Gastrocnemius medialis (tissue), 4 donors: ENCODE measurements at regions not wholly inside any gene's neighbourhood (a gene's known extent, or its start where the extent isn't known, plus 50 kb on each side); places are given as distances from the start of the nearest gene placed in this dataset.

Source experiments
- ATAC-seq, 2 donors: fragments of 150-250 bp; one replicate each; pipeline ENCODE4 v1.9.1; 2016
- DNase-seq, 2 donors: peaks; one replicate each; pipeline ENCODE4 v3.0.0-alpha.2; 2019
- H3K27ac ChIP-seq, 4 donors: fragments of 200-600 bp; sonication (generic); 1 replicate in 1 of 4; 2 replicates in 3 of 4; pipeline ENCODE4 v1.5.1; 2016 to 2018; ENCODE audit warnings: mild to moderate bottlenecking in 2 of 4, moderate library complexity in 1 of 4
- H3K27me3 ChIP-seq, 3 donors: fragments of 200-600 bp; sonication (generic) in 2 of 3; 1 replicate in 1 of 3; 2 replicates in 2 of 3; pipeline versions ENCODE4 v1.5.1 to v1.6.0; 2016 to 2019; ENCODE audit warnings: mild to moderate bottlenecking in 1 of 3, moderate library complexity in 1 of 3
- H3K36me3 ChIP-seq, 2 donors: fragments of 200-600 bp; sonication (generic) in 1 of 2; one replicate each; pipeline ENCODE4 v1.5.1; 2017 to 2018
- H3K4me1 ChIP-seq, 2 donors: fragments of 200-600 bp; sonication (generic) in 1 of 2; one replicate each; pipeline ENCODE4 v1.5.1; 2016 to 2017; ENCODE audit warnings: mild to moderate bottlenecking in 2 of 2
- H3K4me3 ChIP-seq, 4 donors: fragments of 200-600 bp; sonication (generic) in 3 of 4; 1 replicate in 1 of 4; 2 replicates in 3 of 4; pipeline ENCODE4 v1.5.1; 2016 to 2019; ENCODE audit warnings: mild to moderate bottlenecking in 2 of 4
- H3K9me3 ChIP-seq, 3 donors: fragments of 200-600 bp; sonication (generic) in 2 of 3; 1 replicate in 1 of 3; 2 replicates in 2 of 3; pipeline ENCODE4 v1.5.1; 2016 to 2019
- POLR2A ChIP-seq, 2 donors: fragments of 450-650 bp; IDR thresholded peaks; one replicate each; pipeline ENCODE4 v1.6.1; 2017; ENCODE audit warnings: antibody characterized with exemption in 2 of 2, mild to moderate bottlenecking in 2 of 2, moderate library complexity in 2 of 2
- in situ Hi-C, 4 donors: fragments of 200-750 bp; cut with MboI; loops; one replicate each; pipeline versions ENCODE4 v1.15.0 to v1.8.0; 2017; ENCODE audit warnings: low sequenced_read_pairs in 4 of 4
- intact Hi-C: fragments of 100-400 bp; cut with DNase I; formaldehyde crosslinking; loops from one replicate; pipeline ENCODE4 v1.15.1; 2023; ENCODE audit warnings: low total_unique reads
- TF ChIP-seq, protein P1 (sequence below), 5 experiments: fragments of 450-650 bp in 3 of 5; fragments of 200-600 bp in 2 of 5; sonication (generic) in 2 of 5; IDR thresholded peaks in 4 of 5; conservative IDR thresholded peaks in 1 of 5; 1 replicate in 4 of 5; 2 replicates in 1 of 5; pipeline ENCODE4 v1.5.1; 2016 to 2019; ENCODE audit warnings: antibody characterized with exemption in 5 of 5, mild to moderate bottlenecking in 3 of 5, moderate library complexity in 3 of 5

DNA sequence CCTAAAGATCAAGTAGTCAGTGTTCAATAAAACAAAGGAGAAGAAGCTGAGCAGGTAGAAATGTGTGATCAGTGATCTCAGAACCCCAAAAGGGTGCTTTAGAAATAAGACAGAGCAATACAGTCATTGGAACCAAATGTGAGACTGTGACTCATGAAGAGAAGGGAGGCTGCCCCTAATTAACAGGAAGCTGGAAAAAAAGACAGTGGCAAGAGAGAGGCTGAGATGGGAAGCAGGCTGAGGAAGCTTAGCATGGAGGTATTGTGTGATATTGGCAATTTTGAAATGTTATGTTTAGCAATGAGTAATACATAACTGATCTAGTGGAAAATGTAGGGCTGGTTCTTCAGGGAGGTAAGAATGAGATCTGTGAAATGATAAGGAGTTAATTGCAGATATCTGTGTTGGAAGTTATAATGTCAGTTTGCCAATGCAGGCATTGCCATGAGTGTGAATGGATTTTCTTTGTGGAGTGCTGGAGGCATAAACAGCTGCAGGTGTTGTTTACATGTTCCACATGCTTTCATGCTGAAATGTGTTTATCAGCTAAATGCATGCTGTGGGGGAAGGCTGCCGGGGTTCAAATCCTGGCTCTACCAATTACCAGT lies 90.6 kb upstream of the CACNA1E start:
- no peak for TF ChIP-seq POLR2A (IDR thresholded peaks at IDR 0.05)
- TF ChIP-seq, protein P1, sequence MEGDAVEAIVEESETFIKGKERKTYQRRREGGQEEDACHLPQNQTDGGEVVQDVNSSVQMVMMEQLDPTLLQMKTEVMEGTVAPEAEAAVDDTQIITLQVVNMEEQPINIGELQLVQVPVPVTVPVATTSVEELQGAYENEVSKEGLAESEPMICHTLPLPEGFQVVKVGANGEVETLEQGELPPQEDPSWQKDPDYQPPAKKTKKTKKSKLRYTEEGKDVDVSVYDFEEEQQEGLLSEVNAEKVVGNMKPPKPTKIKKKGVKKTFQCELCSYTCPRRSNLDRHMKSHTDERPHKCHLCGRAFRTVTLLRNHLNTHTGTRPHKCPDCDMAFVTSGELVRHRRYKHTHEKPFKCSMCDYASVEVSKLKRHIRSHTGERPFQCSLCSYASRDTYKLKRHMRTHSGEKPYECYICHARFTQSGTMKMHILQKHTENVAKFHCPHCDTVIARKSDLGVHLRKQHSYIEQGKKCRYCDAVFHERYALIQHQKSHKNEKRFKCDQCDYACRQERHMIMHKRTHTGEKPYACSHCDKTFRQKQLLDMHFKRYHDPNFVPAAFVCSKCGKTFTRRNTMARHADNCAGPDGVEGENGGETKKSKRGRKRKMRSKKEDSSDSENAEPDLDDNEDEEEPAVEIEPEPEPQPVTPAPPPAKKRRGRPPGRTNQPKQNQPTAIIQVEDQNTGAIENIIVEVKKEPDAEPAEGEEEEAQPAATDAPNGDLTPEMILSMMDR (IDR thresholded peaks at IDR 0.05 in 4 of 5, conservative IDR thresholded peaks at IDR 0.05 in 1 of 5): no peak
- H3K27me3 ChIP-seq: peaks cover 0 to 4% (median 0%) of the 10 kb centered on the region in 3 donors
- intact Hi-C loops: no loop called here
- in situ Hi-C loops: no loop called here
- ATAC-seq: no peak
- H3K9me3 ChIP-seq: no peaks in the 10 kb centered on the region
- H3K4me1 ChIP-seq: no peaks in the 10 kb centered on the region
- H3K4me3 ChIP-seq: no peak overlapping the region
- no peak overlapping the region for H3K27ac ChIP-seq
- no peaks in the 10 kb centered on the region for H3K36me3 ChIP-seq
- DNase-seq: no peak

- in situ Hi-C loops (no loop called here), intact Hi-C loops (no loop called here)
- no peak for TF ChIP-seq POLR2A (IDR thresholded peaks at IDR 0.05)
- TF ChIP-seq, protein P1 (IDR thresholded peaks at IDR 0.05 in 4 of 5, conservative IDR thresholded peaks at IDR 0.05 in 1 of 5): no peak
- DNase-seq (no peak), ATAC-seq (no peak)
- Histone ChIP-seq H3K4me3 (no peak overlapping the region), H3K4me1 (no peaks in the 10 kb centered on the region), H3K36me3 (no peaks in the 10 kb centered on the region), H3K9me3 (no peaks in the 10 kb centered on the region), H3K27ac (no peak overlapping the region), H3K27me3 (peaks cover 0 to 4% (median 0%) of the 10 kb centered on the region in 3 donors)
These were observed 88.6 kb upstream of the CACNA1E start for GRCh38 chr1:181394766-181395165.

DNA sequence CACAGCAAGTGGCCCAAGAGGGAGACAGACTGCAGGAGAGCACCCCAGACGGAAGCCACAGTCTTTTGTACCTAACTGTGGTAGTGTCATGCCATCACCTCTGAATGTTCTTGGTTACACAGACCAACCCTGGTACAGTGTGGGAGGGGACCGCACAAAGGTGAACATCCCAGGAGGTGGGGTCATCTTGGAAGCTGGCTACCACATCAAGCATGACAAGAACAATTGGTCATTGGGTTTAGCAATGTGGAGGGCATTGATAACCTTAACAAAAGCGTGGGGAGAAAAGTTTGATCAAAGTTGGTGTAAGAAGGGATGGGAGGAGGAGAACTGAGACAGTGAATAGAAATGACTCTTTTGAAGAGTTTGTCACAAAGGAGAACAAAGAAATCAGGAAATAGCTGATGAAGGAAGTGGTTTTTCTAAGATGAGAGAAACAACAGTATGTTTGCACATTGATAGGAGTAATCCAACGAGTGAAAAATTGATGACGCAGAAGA lies 87.1 kb upstream of the CACNA1E start:
- H3K27ac ChIP-seq: no peak overlapping the region
- H3K36me3 ChIP-seq: no peaks in the 10 kb centered on the region
- no peak for ATAC-seq
- TF ChIP-seq POLR2A (IDR thresholded peaks at IDR 0.05): no peak
- TF ChIP-seq, protein P1 (IDR thresholded peaks at IDR 0.05 in 4 of 5, conservative IDR thresholded peaks at IDR 0.05 in 1 of 5): no peak
- no peaks in the 10 kb centered on the region for H3K4me1 ChIP-seq
- no peaks in the 10 kb centered on the region for H3K9me3 ChIP-seq
- in situ Hi-C loops: no loop called here
- H3K4me3 ChIP-seq: no peak overlapping the region
- no peak for DNase-seq
- peaks cover 0 to 4% (median 0%) of the 10 kb centered on the region in 3 donors for H3K27me3 ChIP-seq
- intact Hi-C loops: no loop called here

DNA sequence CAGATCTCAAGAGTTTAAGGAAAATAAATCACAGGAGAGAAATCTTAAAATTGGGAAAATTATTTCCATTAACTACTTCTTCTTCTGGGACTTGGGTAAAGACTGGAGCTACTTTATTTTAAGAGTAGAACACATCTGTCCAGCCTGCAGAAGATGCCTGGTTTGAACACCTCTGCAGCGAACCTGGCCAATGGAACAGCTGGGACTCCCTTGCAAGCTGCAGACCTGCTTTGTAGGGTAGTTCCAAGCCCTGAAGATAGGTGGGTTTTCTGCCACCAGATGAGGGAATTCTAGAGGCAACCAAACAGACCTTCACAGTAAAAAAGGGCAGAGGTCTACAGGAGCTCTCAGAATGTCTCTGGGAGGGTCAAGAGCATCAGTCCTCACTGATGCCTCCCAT lies 86.5 kb upstream of the CACNA1E start:
- no peaks in the 10 kb centered on the region for H3K4me1 ChIP-seq
- no peak overlapping the region for H3K4me3 ChIP-seq
- H3K27me3 ChIP-seq: peaks cover 0 to 4% (median 0%) of the 10 kb centered on the region in 3 donors
- no peak overlapping the region for H3K27ac ChIP-seq
- in situ Hi-C loops: no loop called here
- no peak for TF ChIP-seq POLR2A (IDR thresholded peaks at IDR 0.05)
- TF ChIP-seq, protein P1 (IDR thresholded peaks at IDR 0.05 in 4 of 5, conservative IDR thresholded peaks at IDR 0.05 in 1 of 5): no peak
- no peaks in the 10 kb centered on the region for H3K9me3 ChIP-seq
- DNase-seq (no peak), ATAC-seq (no peak)
- intact Hi-C loops: no loop called here
- H3K36me3 ChIP-seq: no peaks in the 10 kb centered on the region

DNA sequence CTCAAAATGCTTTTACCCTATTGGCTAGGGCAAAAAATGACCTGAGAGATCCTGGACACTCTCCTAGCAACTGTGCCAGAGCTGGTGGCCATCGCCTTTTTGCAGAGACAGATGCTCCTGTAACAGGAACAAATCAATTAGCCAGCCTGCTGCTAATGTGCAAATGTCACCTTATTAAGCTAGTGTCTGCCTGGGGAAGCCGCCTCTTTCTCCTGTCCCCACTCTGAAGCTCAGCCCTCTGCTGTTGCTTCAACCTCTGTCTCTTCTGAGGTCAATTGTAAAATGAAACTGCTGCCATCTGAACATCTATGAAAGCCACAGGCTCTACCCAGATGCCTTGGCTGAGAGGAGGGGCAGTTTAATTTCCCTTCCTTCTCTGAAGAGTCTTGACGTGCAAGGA lies 85.5 kb upstream of the CACNA1E start:
- intact Hi-C loops: no loop called here
- ATAC-seq (no peak), DNase-seq (no peak)
- no peak overlapping the region for H3K4me3 ChIP-seq
- TF ChIP-seq, protein P1 (IDR thresholded peaks at IDR 0.05 in 4 of 5, conservative IDR thresholded peaks at IDR 0.05 in 1 of 5): no peak
- TF ChIP-seq POLR2A (IDR thresholded peaks at IDR 0.05): no peak
- no peaks in the 10 kb centered on the region for H3K27me3 ChIP-seq
- no peaks in the 10 kb centered on the region for H3K36me3 ChIP-seq
- in situ Hi-C loops: no loop called here
- no peaks in the 10 kb centered on the region for H3K9me3 ChIP-seq
- no peak overlapping the region for H3K27ac ChIP-seq
- no peaks in the 10 kb centered on the region for H3K4me1 ChIP-seq
